NCI-H524 treated with DMSO at 0.1 percent for 48 hours (cell line): ENCODE measurements at regions not wholly inside any gene's neighbourhood (a gene's known extent, or its start where the extent isn't known, plus 50 kb on each side); places are given as distances from the start of the nearest gene placed in this dataset.

Experiments
- DNase-seq: peaks from one replicate; lab custom pipeline; 2025; lab: John Stamatoyannopoulos, UW

- no peak for DNase-seq
Measured at GRCh38 chr3:59545374-59545773, 495.5 kb upstream of the CFAP20DC start.

GRCh38 chr3:59542276-59542675 lies 492.5 kb upstream of the CFAP20DC start:
- no peak for DNase-seq

- DNase-seq, result no peak
Measured at GRCh38 chr3:59540696-59541095, 490.9 kb upstream of the CFAP20DC start.

- no peak for DNase-seq
Measured at GRCh38 chr3:59540241-59540640, 490.4 kb upstream of the CFAP20DC start.

- no peak for DNase-seq
Measured at GRCh38 chr3:59538753-59539432, 489.1 kb upstream of the CFAP20DC start.

GRCh38 chr3:59535791-59536221 lies 486.0 kb upstream of the CFAP20DC start:
- no peak for DNase-seq

- DNase-seq, result no peak
Measured at GRCh38 chr3:59531994-59532393, 482.2 kb upstream of the CFAP20DC start.

- no peak for DNase-seq
Measured at GRCh38 chr3:59531066-59531745, 481.4 kb upstream of the CFAP20DC start.

- DNase-seq, result no peak
Measured at GRCh38 chr3:59528251-59528650, 478.4 kb upstream of the CFAP20DC start.

GRCh38 chr3:59527493-59527892 lies 477.7 kb upstream of the CFAP20DC start:
- no peak for DNase-seq

GRCh38 chr3:59526999-59527398 lies 477.2 kb upstream of the CFAP20DC start:
- DNase-seq, result no peak

- DNase-seq, result no peak
Measured at GRCh38 chr3:59522550-59522949, 472.7 kb upstream of the CFAP20DC start.

GRCh38 chr3:59519094-59519493 lies 469.3 kb upstream of the CFAP20DC start:
- no peak for DNase-seq

GRCh38 chr3:59518283-59519055 lies 468.6 kb upstream of the CFAP20DC start:
- no peak for DNase-seq

- no peak for DNase-seq
Measured at GRCh38 chr3:59517388-59517787, 467.6 kb upstream of the CFAP20DC start.

GRCh38 chr3:59515966-59516365 lies 466.1 kb upstream of the CFAP20DC start:
- DNase-seq, result no peak

GRCh38 chr3:59514865-59515482 lies 465.1 kb upstream of the CFAP20DC start:
- DNase-seq, result no peak

GRCh38 chr3:59513570-59513969 lies 463.7 kb upstream of the CFAP20DC start:
- no peak for DNase-seq

GRCh38 chr3:59512066-59512465 lies 462.2 kb upstream of the CFAP20DC start:
- no peak for DNase-seq

- no peak for DNase-seq
Measured at GRCh38 chr3:59510576-59510975, 460.8 kb upstream of the CFAP20DC start.

GRCh38 chr3:59508273-59508672 lies 458.4 kb upstream of the CFAP20DC start:
- no peak for DNase-seq

- no peak for DNase-seq
Measured at GRCh38 chr3:59506191-59506590, 456.4 kb upstream of the CFAP20DC start.

GRCh38 chr3:59503441-59503840 lies 453.6 kb upstream of the CFAP20DC start:
- DNase-seq, result no peak
